HT-29 (cell line): ENCODE measurements at regions not wholly inside any gene's neighbourhood (a gene's known extent, or its start where the extent isn't known, plus 50 kb on each side); places are given as distances from the start of the nearest gene placed in this dataset.
A peak's percentile ranks its signal among the peaks of the same experiment; 100 is the strongest.
"Not testable (repeated sequence)": the region's sequence is repeated elsewhere in the genome, so short reads cannot be mapped to it uniquely, and the experiment has no call there.

Source experiments
- DNase-seq: peaks from one replicate; pipeline ENCODE4 v3.0.0-alpha.2; 2015; ENCODE audit warnings: low spot score

- DNase-seq = no peak
Observed at GRCh38 chrX:53883196-53883595, 161.1 kb downstream of the PHF8 start.

GRCh38 chrX:53882331-53882730, 161.9 kb downstream of the PHF8 start:
- DNase-seq = peak; percentile 38

- DNase-seq = not testable (repeated sequence)
Observed at GRCh38 chrX:53880786-53881185, 163.5 kb downstream of the PHF8 start.

GRCh38 chrX:53859890-53860289, 173.4 kb upstream of the HUWE1 start:
- no peak for DNase-seq

GRCh38 chrX:53831662-53832635, 145.4 kb upstream of the HUWE1 start:
- DNase-seq = peak; percentile 59

- DNase-seq = no peak
Observed at GRCh38 chrX:53824686-53825085, 138.2 kb upstream of the HUWE1 start.

- DNase-seq = not testable (repeated sequence)
Observed at GRCh38 chrX:53818115-53818514, 131.6 kb upstream of the HUWE1 start.

- no peak for DNase-seq
Observed at GRCh38 chrX:53817548-53817947, 131.0 kb upstream of the HUWE1 start.

- DNase-seq = no peak
Observed at GRCh38 chrX:53813670-53814440, 127.3 kb upstream of the HUWE1 start.

GRCh38 chrX:53798281-53798680, 111.8 kb upstream of the HUWE1 start:
- DNase-seq = no peak

- DNase-seq = no peak
Observed at GRCh38 chrX:53795576-53795975, 109.1 kb upstream of the HUWE1 start.

- DNase-seq = no peak
Observed at GRCh38 chrX:53794181-53794580, 107.7 kb upstream of the HUWE1 start.

GRCh38 chrX:53768865-53769264, 82.3 kb upstream of the HUWE1 start:
- no peak for DNase-seq

GRCh38 chrX:53768451-53768850, 81.9 kb upstream of the HUWE1 start:
- DNase-seq = no peak

- no peak for DNase-seq
Observed at GRCh38 chrX:53767544-53767943, 81.0 kb upstream of the HUWE1 start.

- DNase-seq = not testable (repeated sequence)
Observed at GRCh38 chrX:53757181-53757580, 70.7 kb upstream of the HUWE1 start.

- DNase-seq = no peak
Observed at GRCh38 chrX:53746718-53747117, 60.2 kb upstream of the HUWE1 start.

- no peak for DNase-seq
Observed at GRCh38 chrX:53743244-53743643, 56.7 kb upstream of the HUWE1 start.

GRCh38 chrX:53738370-53738906, 51.9 kb upstream of the HUWE1 start:
- no peak for DNase-seq
